Gastroesophageal sphincter (tissue), 4 donors: ENCODE measurements at regions not wholly inside any gene's neighbourhood (a gene's known extent, or its start where the extent isn't known, plus 50 kb on each side); places are given as distances from the start of the nearest gene placed in this dataset.

Experiments
- ATAC-seq: fragments of 150-250 bp; one replicate; pipeline ENCODE4 v1.9.1; 2016; ENCODE audit warnings: mild to moderate bottlenecking, moderate library complexity
- H3K27ac ChIP-seq, 4 donors: fragments of 200-600 bp; sonication (generic) in 3 of 4; 1 replicate in 3 of 4; 2 replicates in 1 of 4; pipeline ENCODE4 v1.5.1; 2016 to 2019
- H3K27me3 ChIP-seq: fragments of 200-600 bp; sonication (generic); one replicate; pipeline ENCODE4 v1.5.1; 2019
- H3K36me3 ChIP-seq, 2 donors: fragments of 200-600 bp; sonication (generic); one replicate each; pipeline ENCODE4 v1.5.1; 2019; ENCODE audit warnings: control low read depth in 1 of 2
- H3K4me1 ChIP-seq, 3 donors: fragments of 200-600 bp; sonication (generic); 1 replicate in 2 of 3; 2 replicates in 1 of 3; pipeline ENCODE4 v1.5.1; 2016 to 2019; ENCODE audit warnings: control low read depth in 2 of 3
- H3K4me3 ChIP-seq, 2 donors: fragments of 200-600 bp; sonication (generic); one replicate each; pipeline ENCODE4 v1.5.1; 2019; ENCODE audit warnings: mild to moderate bottlenecking in 1 of 2, moderate library complexity in 1 of 2
- H3K9me3 ChIP-seq, 3 donors: fragments of 200-600 bp; sonication (generic); one replicate each; pipeline ENCODE4 v1.5.1; 2017 to 2019; ENCODE audit warnings: control low read depth in 2 of 3
- EP300 ChIP-seq: sonication (generic); formaldehyde crosslinking; IDR thresholded peaks from one replicate; pipeline ENCODE4 v1.6.1; 2017; ENCODE audit warnings: antibody characterized with exemption, mild to moderate bottlenecking
- POLR2A ChIP-seq, 2 donors: fragments of 450-650 bp; IDR thresholded peaks; one replicate each; pipeline ENCODE4 v1.6.1; 2017; ENCODE audit warnings: antibody characterized with exemption in 2 of 2, mild to moderate bottlenecking in 2 of 2, moderate library complexity in 1 of 2
- POLR2AphosphoS5 ChIP-seq: sonication (generic); formaldehyde crosslinking; IDR thresholded peaks from one replicate; pipeline ENCODE4 v1.6.1; 2017; ENCODE audit warnings: antibody characterized with exemption
- WGBS, 2 donors: methylation state at CpG; one replicate each; pipeline ENCODE4 v1.1.5; 2018; ENCODE audit warnings: low coverage in 1 of 2; 5-methylcytosine and 5-hydroxymethylcytosine counted together
- TF ChIP-seq, protein P1 (sequence below), 4 experiments: fragments of 200-600 bp in 2 of 4; fragments of 450-650 bp in 2 of 4; sonication (generic) in 1 of 4; IDR thresholded peaks; one replicate each; pipeline ENCODE4 v1.5.1; 2017 to 2019; ENCODE audit warnings: antibody characterized with exemption in 4 of 4, mild to moderate bottlenecking in 2 of 4, moderate library complexity in 2 of 4

DNA sequence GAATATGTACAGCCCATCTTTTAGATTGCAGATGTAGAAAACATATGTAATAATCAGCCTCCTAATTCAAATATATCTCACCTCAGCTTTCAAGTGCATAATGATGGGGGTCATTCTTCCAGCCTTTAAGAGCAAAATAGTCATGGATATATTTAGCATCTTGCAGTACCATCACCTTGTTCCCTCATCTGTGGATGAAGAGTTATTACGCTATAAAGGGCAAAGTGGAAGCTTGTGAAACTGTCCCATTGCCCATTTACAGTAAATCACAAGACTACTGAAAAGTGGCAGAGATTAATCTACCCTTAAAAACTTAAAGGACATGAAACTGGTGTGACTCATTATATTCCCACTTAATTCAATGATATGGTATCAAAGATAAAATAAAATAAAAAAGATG is 979.7 kb upstream of the HS3ST1 start:
- H3K27me3 ChIP-seq, result no peaks in the 10 kb centered on the region
- no peaks in the 10 kb centered on the region for H3K4me1 ChIP-seq
- TF ChIP-seq POLR2AphosphoS5 (no peak), POLR2A (IDR thresholded peaks at IDR 0.05) (no peak), EP300 (no peak)
- TF ChIP-seq, protein P1, sequence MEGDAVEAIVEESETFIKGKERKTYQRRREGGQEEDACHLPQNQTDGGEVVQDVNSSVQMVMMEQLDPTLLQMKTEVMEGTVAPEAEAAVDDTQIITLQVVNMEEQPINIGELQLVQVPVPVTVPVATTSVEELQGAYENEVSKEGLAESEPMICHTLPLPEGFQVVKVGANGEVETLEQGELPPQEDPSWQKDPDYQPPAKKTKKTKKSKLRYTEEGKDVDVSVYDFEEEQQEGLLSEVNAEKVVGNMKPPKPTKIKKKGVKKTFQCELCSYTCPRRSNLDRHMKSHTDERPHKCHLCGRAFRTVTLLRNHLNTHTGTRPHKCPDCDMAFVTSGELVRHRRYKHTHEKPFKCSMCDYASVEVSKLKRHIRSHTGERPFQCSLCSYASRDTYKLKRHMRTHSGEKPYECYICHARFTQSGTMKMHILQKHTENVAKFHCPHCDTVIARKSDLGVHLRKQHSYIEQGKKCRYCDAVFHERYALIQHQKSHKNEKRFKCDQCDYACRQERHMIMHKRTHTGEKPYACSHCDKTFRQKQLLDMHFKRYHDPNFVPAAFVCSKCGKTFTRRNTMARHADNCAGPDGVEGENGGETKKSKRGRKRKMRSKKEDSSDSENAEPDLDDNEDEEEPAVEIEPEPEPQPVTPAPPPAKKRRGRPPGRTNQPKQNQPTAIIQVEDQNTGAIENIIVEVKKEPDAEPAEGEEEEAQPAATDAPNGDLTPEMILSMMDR (IDR thresholded peaks at IDR 0.05), result no peak
- H3K27ac ChIP-seq, result no peak overlapping the region
- no peaks in the 10 kb centered on the region for H3K9me3 ChIP-seq
- WGBS, 2 donors, result 81 to 100% methylated on average over 1 of the region's 1 CpG
- H3K4me3 ChIP-seq, result no peak overlapping the region
- ATAC-seq, result no peak
- no peaks in the 10 kb centered on the region for H3K36me3 ChIP-seq

DNA sequence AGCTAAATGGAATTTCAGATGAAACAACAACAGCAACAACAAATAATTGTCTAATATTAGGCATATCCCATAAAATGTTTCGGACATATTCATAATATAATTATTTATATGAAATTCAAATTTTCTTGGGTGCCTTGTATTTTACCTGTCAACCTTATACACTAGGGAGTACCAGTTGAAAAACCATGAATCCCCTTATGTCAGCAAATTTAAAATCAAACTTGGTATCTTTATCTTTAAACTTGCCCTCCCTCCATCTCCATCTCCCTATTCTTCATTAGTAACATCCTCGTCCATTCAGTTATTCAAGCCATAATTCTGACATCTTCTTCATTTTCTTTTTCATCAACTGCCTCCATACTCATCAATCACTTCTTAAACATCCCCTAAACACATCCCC is 974.5 kb upstream of the HS3ST1 start:
- H3K4me3 ChIP-seq, result no peak overlapping the region
- H3K27me3 ChIP-seq, result no peaks in the 10 kb centered on the region
- H3K36me3 ChIP-seq, result no peaks in the 10 kb centered on the region
- no peaks in the 10 kb centered on the region for H3K4me1 ChIP-seq
- no peak overlapping the region for H3K27ac ChIP-seq
- no peak for TF ChIP-seq EP300
- TF ChIP-seq, protein P1 (IDR thresholded peaks at IDR 0.05), result no peak
- no peak for TF ChIP-seq POLR2AphosphoS5
- no peak for TF ChIP-seq POLR2A (IDR thresholded peaks at IDR 0.05)
- ATAC-seq, result no peak
- no peaks in the 10 kb centered on the region for H3K9me3 ChIP-seq
- 72 to 89% methylated on average over 2 of the region's 2 CpGs for WGBS, 2 donors

DNA sequence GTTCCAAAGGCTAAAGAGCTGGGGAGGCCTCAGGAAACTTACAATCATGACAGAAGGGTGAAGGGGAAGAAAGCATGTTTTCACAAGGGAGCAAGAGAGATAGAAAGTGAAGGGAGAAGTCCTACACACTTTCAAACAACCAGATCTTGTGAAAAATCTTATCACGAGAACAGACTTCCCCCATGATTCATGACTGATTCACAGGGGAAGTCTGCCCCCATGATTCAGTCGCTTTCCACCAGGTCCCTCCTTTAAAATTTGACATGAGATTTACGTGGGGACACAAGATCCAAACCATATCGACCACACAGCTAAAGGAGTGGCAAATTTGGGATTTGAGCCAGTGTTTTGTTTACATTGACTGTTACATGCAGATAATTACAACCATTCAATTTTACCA is 971.1 kb upstream of the HS3ST1 start:
- H3K4me3 ChIP-seq, result no peak overlapping the region
- TF ChIP-seq POLR2A (IDR thresholded peaks at IDR 0.05) (no peak), EP300 (no peak), POLR2AphosphoS5 (no peak)
- TF ChIP-seq, protein P1 (IDR thresholded peaks at IDR 0.05), result no peak
- no peaks in the 10 kb centered on the region for H3K27me3 ChIP-seq
- 58 to 72% methylated on average over 4 of the region's 4 CpGs for WGBS, 2 donors
- H3K36me3 ChIP-seq, result no peaks in the 10 kb centered on the region
- H3K9me3 ChIP-seq, result no peaks in the 10 kb centered on the region
- H3K27ac ChIP-seq, result no peak overlapping the region
- no peak for ATAC-seq
- no peaks in the 10 kb centered on the region for H3K4me1 ChIP-seq

DNA sequence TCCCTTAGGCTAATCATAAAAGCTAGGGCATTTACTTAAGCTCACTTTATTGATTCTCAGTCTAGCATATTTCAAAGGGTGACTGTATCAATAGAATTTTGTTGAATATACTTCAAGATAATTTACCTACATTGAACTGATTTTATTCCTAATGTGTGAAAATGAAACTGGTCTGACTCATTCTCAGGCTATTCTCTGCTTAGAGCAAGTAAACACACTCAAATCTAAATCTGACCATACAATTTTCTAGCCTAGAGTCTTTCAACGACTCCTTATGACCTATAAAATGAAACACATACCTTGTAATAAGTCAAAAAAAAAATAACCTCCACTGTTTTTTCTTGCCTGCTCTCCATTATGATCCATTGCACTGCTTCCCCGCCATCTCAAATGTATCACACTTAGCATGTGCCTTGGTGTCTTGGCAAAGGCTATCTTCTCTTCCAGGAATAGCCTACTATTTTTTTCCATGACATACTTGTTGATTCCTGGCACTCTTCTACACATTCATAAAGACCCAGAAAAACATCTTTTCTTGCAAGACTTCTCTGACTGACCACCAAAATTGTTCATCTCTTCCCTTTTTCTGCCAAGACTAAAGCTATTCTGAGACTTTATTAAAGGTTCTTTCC is 965.1 kb upstream of the HS3ST1 start:
- TF ChIP-seq POLR2A (IDR thresholded peaks at IDR 0.05), result no peak
- TF ChIP-seq, protein P1 (IDR thresholded peaks at IDR 0.05), result no peak
- no peak for TF ChIP-seq POLR2AphosphoS5
- Histone ChIP-seq H3K4me1 (no peaks in the 10 kb centered on the region), H3K36me3 (no peaks in the 10 kb centered on the region), H3K4me3 (no peak overlapping the region), H3K27me3 (no peaks in the 10 kb centered on the region), H3K9me3 (no peaks in the 10 kb centered on the region), H3K27ac (no peak overlapping the region)
- WGBS, 2 donors, result 37 to 66% methylated on average over 2 of the region's 2 CpGs
- ATAC-seq, result no peak

DNA sequence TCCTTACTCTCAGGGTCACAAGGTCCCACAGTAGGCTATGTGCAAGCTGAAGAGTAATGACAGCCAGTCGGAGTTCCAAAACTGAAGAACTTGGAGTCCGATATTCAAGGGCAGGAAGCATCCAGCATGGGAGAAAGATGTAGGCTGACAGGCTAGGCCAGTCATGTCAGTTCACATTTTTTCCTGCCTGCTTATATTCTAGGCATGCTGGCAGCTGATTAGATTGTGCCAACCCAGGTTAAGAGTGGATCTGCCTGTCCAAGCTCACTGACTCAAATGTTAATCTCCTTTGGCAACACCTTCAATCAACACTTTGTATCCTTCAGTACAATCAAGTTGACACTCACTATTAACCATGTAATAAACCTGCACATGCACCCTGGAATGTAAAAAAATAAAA is 960.9 kb upstream of the HS3ST1 start:
- H3K27me3 ChIP-seq, result no peaks in the 10 kb centered on the region
- WGBS, 2 donors, result 94% methylated on average over 2 of the region's 2 CpGs; no CpG with 5 or more reads in 1 of the 2 donors
- no peak for ATAC-seq
- no peak overlapping the region for H3K27ac ChIP-seq
- no peaks in the 10 kb centered on the region for H3K36me3 ChIP-seq
- H3K4me3 ChIP-seq, result no peak overlapping the region
- no peaks in the 10 kb centered on the region for H3K4me1 ChIP-seq
- H3K9me3 ChIP-seq, result no peaks in the 10 kb centered on the region
- no peak for TF ChIP-seq POLR2A (IDR thresholded peaks at IDR 0.05)
- TF ChIP-seq POLR2AphosphoS5, result no peak
- no peak for TF ChIP-seq EP300
- TF ChIP-seq, protein P1 (IDR thresholded peaks at IDR 0.05), result no peak
